Neural progenitor cell (in vitro differentiated cells): ENCODE measurements at regions not wholly inside any gene's neighbourhood (a gene's known extent, or its start where the extent isn't known, plus 50 kb on each side); places are given as distances from the start of the nearest gene placed in this dataset.
A peak's percentile ranks its signal among the peaks of the same experiment; 100 is the strongest.

ENCODE experiments used
- DNase-seq: peaks from one replicate; pipeline ENCODE4 v3.0.0-alpha.2; 2016; ENCODE audit warnings: low spot score
- H2AFZ ChIP-seq: fragments of 200-600 bp; sonication (generic); replicated peaks from 2 replicates; pipeline ENCODE4 v1.6.1; 2016; ENCODE audit warnings: antibody characterized with exemption
- H3F3A ChIP-seq: fragments of 200-600 bp; sonication (generic); 2 replicates; pipeline ENCODE4 v1.6.1; 2016; ENCODE audit warnings: antibody characterized with exemption, low read depth
- H3K27ac ChIP-seq: fragments of 200-600 bp; sonication (generic); 2 replicates; pipeline ENCODE4 v1.5.1; 2016; ENCODE audit warnings: mild to moderate bottlenecking
- H3K27me3 ChIP-seq: fragments of 200-600 bp; sonication (generic); 2 replicates; pipeline ENCODE4 v1.6.1; 2016; ENCODE audit warnings: mild to moderate bottlenecking, moderate library complexity
- H3K36me3 ChIP-seq: fragments of 200-600 bp; sonication (generic); 2 replicates; pipeline ENCODE4 v1.5.1; 2016
- H3K4me1 ChIP-seq: fragments of 200-600 bp; sonication (generic); 2 replicates; pipeline ENCODE4 v1.6.1; 2016; ENCODE audit warnings: mixed run types
- H3K4me2 ChIP-seq: fragments of 200-600 bp; sonication (generic); 2 replicates; pipeline ENCODE4 v1.6.1; 2016
- H3K4me3 ChIP-seq: fragments of 200-600 bp; sonication (generic); 2 replicates; pipeline ENCODE4 v1.5.1; 2016
- H3K79me2 ChIP-seq: fragments of 200-600 bp; sonication (generic); 2 replicates; pipeline ENCODE4 v1.6.1; 2016; ENCODE audit warnings: low read depth
- H3K9ac ChIP-seq: fragments of 200-600 bp; sonication (generic); 2 replicates; pipeline ENCODE4 v1.6.1; 2016
- H3K9me3 ChIP-seq: fragments of 200-600 bp; sonication (generic); 2 replicates; pipeline ENCODE4 v1.5.1; 2016; ENCODE audit warnings: low read depth
- H4K20me1 ChIP-seq: fragments of 200-600 bp; sonication (generic); 2 replicates; pipeline ENCODE4 v1.6.1; 2016; ENCODE audit warnings: low read depth
- H3K27ac Mint-ChIP-seq: 3 replicates; pipeline ENCODE4 v1.8.0; 2021; ENCODE audit warnings: mixed read lengths
- H3K27me3 Mint-ChIP-seq: 2 replicates; pipeline ENCODE4 v1.8.0; 2022; ENCODE audit warnings: low read depth, mild to moderate bottlenecking, inconsistent platforms, moderate library complexity, mixed read lengths; ENCODE audit not compliant: insufficient read depth
- H3K36me3 Mint-ChIP-seq: 3 replicates; pipeline ENCODE4 v1.8.0; 2021; ENCODE audit warnings: mixed read lengths
- H3K4me1 Mint-ChIP-seq: 3 replicates; pipeline ENCODE4 v1.8.0; 2021; ENCODE audit warnings: mixed read lengths
- H3K4me3 Mint-ChIP-seq: 3 replicates; pipeline ENCODE4 v1.8.0; 2021; ENCODE audit warnings: mild to moderate bottlenecking, moderate library complexity, mixed read lengths
- H3K9me3 Mint-ChIP-seq: 3 replicates; pipeline ENCODE4 v1.8.0; 2020; ENCODE audit warnings: mixed read lengths
- CTCF ChIP-seq: fragments of 200-600 bp; sonication (generic); IDR thresholded peaks from 2 replicates; pipeline ENCODE4 v1.5.1; 2017; ENCODE audit warnings: antibody characterized with exemption, mild to moderate bottlenecking
- EZH2 ChIP-seq: fragments of 200-600 bp; sonication (generic); IDR thresholded peaks from 2 replicates; pipeline ENCODE4 v1.6.1; 2017; ENCODE audit warnings: antibody characterized with exemption, mild to moderate bottlenecking, moderate library complexity
- EZH2phosphoT487 ChIP-seq: fragments of 200-600 bp; sonication (generic); IDR thresholded peaks from 2 replicates; pipeline ENCODE4 v1.6.1; 2017; ENCODE audit warnings: antibody characterized with exemption

GRCh38 chr9:69970001-69970533 is 73.6 kb upstream of the MAMDC2 start:
- no peaks in the 10 kb centered on the region for H3K9me3 ChIP-seq
- H4K20me1 ChIP-seq = no peaks in the 10 kb centered on the region
- H3K36me3 ChIP-seq = no peaks in the 10 kb centered on the region
- H2AFZ ChIP-seq = no peak overlapping the region
- no peaks in the 10 kb centered on the region for H3F3A ChIP-seq
- Mint-ChIP-seq H3K27ac (no peak overlapping the region), H3K4me3 (no peak overlapping the region), H3K4me1 (peaks cover 3% of the 10 kb centered on the region), H3K36me3 (no peaks in the 10 kb centered on the region), H3K27me3 (peaks cover 7% of the 10 kb centered on the region), H3K9me3 (no peaks in the 10 kb centered on the region)
- H3K27ac ChIP-seq = no peak overlapping the region
- H3K4me1 ChIP-seq = peaks cover 11% of the 10 kb centered on the region
- peak; percentile 4 for DNase-seq
- TF ChIP-seq EZH2 (no peak), EZH2phosphoT487 (no peak), CTCF (no peak)
- H3K79me2 ChIP-seq = no peaks in the 10 kb centered on the region
- H3K9ac ChIP-seq = no peak overlapping the region
- H3K27me3 ChIP-seq = no peaks in the 10 kb centered on the region
- H3K4me2 ChIP-seq = no peak overlapping the region
- no peak overlapping the region for H3K4me3 ChIP-seq

- H3K4me2 ChIP-seq = no peak overlapping the region
Measured at GRCh38 chr9:69971643-69972449, 71.8 kb upstream of the MAMDC2 start.

GRCh38 chr9:69975681-69976080 is 68.0 kb upstream of the MAMDC2 start:
- H3K27me3 Mint-ChIP-seq = peaks cover 6% of the 10 kb centered on the region
- no peaks in the 10 kb centered on the region for H3K9me3 ChIP-seq
- no peak overlapping the region for H3K4me2 ChIP-seq
- H3K9me3 Mint-ChIP-seq = no peaks in the 10 kb centered on the region
- H3K4me3 ChIP-seq = no peak overlapping the region
- H3K27ac ChIP-seq = no peak overlapping the region
- TF ChIP-seq EZH2phosphoT487 = no peak
- TF ChIP-seq EZH2 = no peak
- no peak for TF ChIP-seq CTCF
- H2AFZ ChIP-seq = no peak overlapping the region
- no peak overlapping the region for H3K9ac ChIP-seq
- no peaks in the 10 kb centered on the region for H3K36me3 Mint-ChIP-seq
- peak overlapping the region; percentile 52 for H3K27ac Mint-ChIP-seq
- no peaks in the 10 kb centered on the region for H3K79me2 ChIP-seq
- no peak for DNase-seq
- H3K4me1 ChIP-seq = peaks cover under 1% of the 10 kb centered on the region
- no peaks in the 10 kb centered on the region for H3K27me3 ChIP-seq
- no peaks in the 10 kb centered on the region for H3K4me1 Mint-ChIP-seq
- no peak overlapping the region for H3K4me3 Mint-ChIP-seq
- H4K20me1 ChIP-seq = no peaks in the 10 kb centered on the region
- no peaks in the 10 kb centered on the region for H3K36me3 ChIP-seq
- no peaks in the 10 kb centered on the region for H3F3A ChIP-seq

More at GRCh38 chr9:69971643-69972449, 71.8 kb upstream of the MAMDC2 start:
- no peaks in the 10 kb centered on the region for H3K36me3 ChIP-seq
- no peak overlapping the region for H3K9ac ChIP-seq
- no peaks in the 10 kb centered on the region for H3K27me3 ChIP-seq
- peak; percentile 94 for TF ChIP-seq CTCF
- no peak for TF ChIP-seq EZH2
- H3K9me3 ChIP-seq = no peaks in the 10 kb centered on the region
- H3K27ac ChIP-seq = no peak overlapping the region
- Mint-ChIP-seq H3K27me3 (peaks cover 6% of the 10 kb centered on the region), H3K9me3 (no peaks in the 10 kb centered on the region), H3K27ac (no peak overlapping the region), H3K4me3 (no peak overlapping the region), H3K36me3 (no peaks in the 10 kb centered on the region), H3K4me1 (peaks cover 3% of the 10 kb centered on the region)
- no peak overlapping the region for H3K4me3 ChIP-seq
- H3F3A ChIP-seq = no peaks in the 10 kb centered on the region
- no peaks in the 10 kb centered on the region for H3K79me2 ChIP-seq
- H2AFZ ChIP-seq = no peak overlapping the region
- peak; percentile 74 for DNase-seq
- H3K4me1 ChIP-seq = peaks cover 8% of the 10 kb centered on the region
- H4K20me1 ChIP-seq = no peaks in the 10 kb centered on the region
